HepG2 (cell line): ENCODE measurements at regions not wholly inside any gene's neighbourhood (a gene's known extent, or its start where the extent isn't known, plus 50 kb on each side); places are given as distances from the start of the nearest gene placed in this dataset.

ENCODE experiments used
- ATAC-seq: fragments of 200-7000 bp; cut with Tn5 transposase; 3 replicates; pipeline ENCODE4 v1.9.1; 2020; ENCODE audit warnings: mild to moderate bottlenecking, moderate library complexity
- BruUV-seq: library from RNA; stranded (reverse); fragments of 400-500 nt; replicated peaks from 2 replicates; lab custom pipeline; 2021; lab: Mats Ljungman, UMichigan
- CTCF ChIA-PET: fragments of 300-600 bp; formaldehyde crosslinking; extraction: SDS; loops from one replicate; lab custom pipeline; 2021; ENCODE audit warnings: low total read pairs, inconsistent platforms, low intra/inter-chr PET ratio; lab: Yijun Ruan, JAX
- POLR2A ChIA-PET: fragments of 350-600 bp; sonication (Branson Sonifier 250); formaldehyde crosslinking; loops from one replicate; lab custom pipeline; 2020; ENCODE audit warnings: antibody characterized with exemption, inconsistent platforms; lab: Yijun Ruan, JAX
- DNase-seq: peaks from one replicate; pipeline ENCODE4 v3.0.0-alpha.2; 2015; ENCODE audit warnings: low spot score
- FAIRE-seq: peaks from 3 replicates; lab custom pipeline; 2011; peaks lifted over from hg19 to GRCh38; lab: Jason Lieb, UNC
- H2AFZ ChIP-seq: one replicate; pipeline ENCODE4 v1.6.1; 2011; ENCODE audit warnings: low read length, inconsistent platforms
- H3K27ac ChIP-seq: fragments of 300-600 bp; 3 replicates; pipeline ENCODE4 v1.8.0; 2011; ENCODE audit warnings: mixed run types, mild to moderate bottlenecking, mixed read lengths, low read length, inconsistent platforms; ENCODE audit not compliant: insufficient read depth; ENCODE audit errors: extremely low read length
- H3K27me3 ChIP-seq, 2 experiments: fragments of 200-600 bp in 1 of 2; 2 replicates in 1 of 2; 3 replicates in 1 of 2; pipeline versions ENCODE4 v1.6.0 to v1.8.0; 2011; ENCODE audit warnings: low read length in 2 of 2, mild to moderate bottlenecking in 2 of 2, moderate library complexity in 2 of 2, inconsistent platforms in 1 of 2; ENCODE audit not compliant: insufficient read depth in 2 of 2, control insufficient read depth in 1 of 2
- H3K36me3 ChIP-seq, 2 experiments: fragments of 200-600 bp in 1 of 2; replicated peaks in 1 of 2; 2 replicates in 1 of 2; 3 replicates in 1 of 2; pipeline versions ENCODE4 v1.5.1 to v1.8.0; 2011; ENCODE audit warnings: low read length in 2 of 2, inconsistent platforms in 1 of 2; ENCODE audit not compliant: insufficient read depth in 2 of 2, control insufficient read depth in 1 of 2
- H3K4me1 ChIP-seq: 2 replicates; pipeline ENCODE4 v1.5.1; 2012; ENCODE audit warnings: low read length, inconsistent platforms; ENCODE audit not compliant: insufficient read depth
- H3K4me2 ChIP-seq: 2 replicates; pipeline ENCODE4 v1.6.0; 2011; ENCODE audit warnings: low read depth, low read length, inconsistent platforms
- H3K4me3 ChIP-seq, 3 experiments: fragments of 200-600 bp in 1 of 3; sonication (generic), shearing (Covaris generic) in 1 of 3; replicated peaks in 1 of 3; 2 replicates each; pipeline ENCODE4 v1.5.1; 2011 to 2016; ENCODE audit warnings: low read length in 3 of 3, inconsistent platforms in 2 of 3, low read depth in 2 of 3, mild to moderate bottlenecking in 2 of 3, control low read depth in 1 of 3, mixed read lengths in 1 of 3; ENCODE audit not compliant: insufficient read depth in 1 of 3
- H3K79me2 ChIP-seq: one replicate; pipeline ENCODE4 v1.6.1; 2011; ENCODE audit warnings: low read length, inconsistent platforms; ENCODE audit not compliant: insufficient read depth
- H3K9ac ChIP-seq: 2 replicates; pipeline ENCODE4 v1.6.0; 2011; ENCODE audit warnings: mild to moderate bottlenecking, low read depth, low read length, inconsistent platforms; ENCODE audit not compliant: insufficient read depth
- H3K9me3 ChIP-seq: 2 replicates; pipeline ENCODE4 v1.5.1; 2012; ENCODE audit warnings: mild to moderate bottlenecking, low read length
- H4K20me1 ChIP-seq: 2 replicates; pipeline ENCODE4 v1.6.0; 2011; ENCODE audit warnings: inconsistent platforms, mild to moderate bottlenecking, low read length, moderate library complexity; ENCODE audit not compliant: insufficient read depth
- ARID5B ChIP-seq: IDR thresholded peaks from 2 replicates; pipeline ENCODE4 v1.4.0; 2020; ENCODE audit warnings: mild to moderate bottlenecking, missing genetic modification reagents
- CERS6 ChIP-seq: sonication (generic); formaldehyde crosslinking; IDR thresholded peaks from 2 replicates; pipeline ENCODE4 v1.5.0; 2020; ENCODE audit warnings: missing genetic modification reagents
- FOXO1 ChIP-seq: sonication (generic); formaldehyde crosslinking; IDR thresholded peaks from 2 replicates; pipeline ENCODE4 v1.4.0; 2020; ENCODE audit warnings: missing genetic modification reagents
- KIAA2018 ChIP-seq: sonication (generic); formaldehyde crosslinking; IDR thresholded peaks from 2 replicates; pipeline ENCODE4 v1.5.0; 2020; ENCODE audit warnings: mild to moderate bottlenecking, missing genetic modification reagents, borderline replicate concordance
- MLXIP ChIP-seq: sonication (generic); formaldehyde crosslinking; IDR thresholded peaks from 2 replicates; pipeline ENCODE4 v1.9.0; 2021; ENCODE audit warnings: missing genetic modification reagents, borderline replicate concordance
- ZNF777 ChIP-seq: sonication (generic); formaldehyde crosslinking; IDR thresholded peaks from 2 replicates; pipeline ENCODE4 v1.4.0; 2020; ENCODE audit warnings: missing genetic modification reagents
- WGBS: methylation state at CpG from one replicate; pipeline ENCODE4 v1.1.6; 2017; ENCODE audit warnings: low lambda C conversion rate; 5-methylcytosine and 5-hydroxymethylcytosine counted together
- in situ Hi-C: cut with HindIII; loops from 2 replicates; pipeline ENCODE4 v1.10.0; 2017; ENCODE audit warnings: low pct_unique_long_range_greater_than_20kb; ENCODE audit not compliant: extremely low pct_ligation_motif_present
- intact Hi-C: fragments of 100-400 bp; cut with micrococcal nuclease; formaldehyde crosslinking; loops from one replicate; pipeline ENCODE4 v1.10.0; 2022; ENCODE audit not compliant: unreplicated experiment

GRCh38 chr2:33909945-33910695 lies 311.0 kb upstream of the FAM98A start:
- H3K27me3 ChIP-seq, result no peaks in the 10 kb centered on the region
- H3K4me1 ChIP-seq, result no peaks in the 10 kb centered on the region
- no peak overlapping the region for H3K27ac ChIP-seq
- H3K9ac ChIP-seq, result no peak overlapping the region
- H4K20me1 ChIP-seq, result no peaks in the 10 kb centered on the region
- no TSS peak for BruUV-seq
- FAIRE-seq (peak; percentile 43), ATAC-seq (peak; percentile 85), DNase-seq (peak; percentile 6)
- no peak overlapping the region for H3K4me3 ChIP-seq
- CTCF ChIA-PET, result no interaction called here
- H3K79me2 ChIP-seq, result no peaks in the 10 kb centered on the region
- peaks cover 35% of the 10 kb centered on the region for H3K9me3 ChIP-seq
- no peaks in the 10 kb centered on the region for H3K36me3 ChIP-seq
- no peak overlapping the region for H3K4me2 ChIP-seq
- H2AFZ ChIP-seq, result no peak overlapping the region
- intact Hi-C loops, result no loop called here
- in situ Hi-C loops, result no loop called here
- 6% methylated on average over 8 of the region's 8 CpGs for WGBS
- POLR2A ChIA-PET, result no interaction called here
- TF ChIP-seq MLXIP (CRISPR knock-in tag) (no peak), KIAA2018 (no peak), FOXO1 (peak; percentile 46; the same call in 1 of the 2 replicates), CERS6 (CRISPR knock-in tag) (0 out of 2 replicates have a peak, but pooled peaks have one; percentile 34), ARID5B (CRISPR knock-in tag) (peak; percentile 42; the same call in 1 of the 2 replicates), ZNF777 (CRISPR knock-in tag) (no peak)
